IMR-90 (cell line): ENCODE measurements at regions not wholly inside any gene's neighbourhood (a gene's known extent, or its start where the extent isn't known, plus 50 kb on each side); places are given as distances from the start of the nearest gene placed in this dataset.

Experiments
- CEBPB ChIP-seq: IDR thresholded peaks from 2 replicates; pipeline ENCODE4 v1.6.1; 2012; ENCODE audit warnings: low read depth, low read length, improper control_type of control experiment
- POLR2A ChIP-seq: IDR thresholded peaks from 2 replicates; pipeline ENCODE4 v1.6.1; 2012; ENCODE audit warnings: mild to moderate bottlenecking, low read depth, low read length
- RAD21 ChIP-seq: IDR thresholded peaks from 2 replicates; pipeline ENCODE4 v1.6.1; 2012; ENCODE audit warnings: low read length, improper control_type of control experiment
- RFX5 ChIP-seq: IDR thresholded peaks from 2 replicates; pipeline ENCODE4 v1.8.0; 2012; ENCODE audit warnings: low read depth, mild to moderate bottlenecking, low read length, moderate library complexity
- SMC3 ChIP-seq: fragments of 150-350 bp; IDR thresholded peaks from 2 replicates; pipeline ENCODE4 v1.6.1; 2016; ENCODE audit warnings: low read depth, mild to moderate bottlenecking, antibody characterized with exemption, low read length, moderate library complexity
- TF ChIP-seq, protein P1 (sequence below): conservative IDR thresholded peaks from 2 replicates; pipeline ENCODE4 v1.5.1; 2012; ENCODE audit warnings: mild to moderate bottlenecking, low read depth, low read length, improper control_type of control experiment

DNA sequence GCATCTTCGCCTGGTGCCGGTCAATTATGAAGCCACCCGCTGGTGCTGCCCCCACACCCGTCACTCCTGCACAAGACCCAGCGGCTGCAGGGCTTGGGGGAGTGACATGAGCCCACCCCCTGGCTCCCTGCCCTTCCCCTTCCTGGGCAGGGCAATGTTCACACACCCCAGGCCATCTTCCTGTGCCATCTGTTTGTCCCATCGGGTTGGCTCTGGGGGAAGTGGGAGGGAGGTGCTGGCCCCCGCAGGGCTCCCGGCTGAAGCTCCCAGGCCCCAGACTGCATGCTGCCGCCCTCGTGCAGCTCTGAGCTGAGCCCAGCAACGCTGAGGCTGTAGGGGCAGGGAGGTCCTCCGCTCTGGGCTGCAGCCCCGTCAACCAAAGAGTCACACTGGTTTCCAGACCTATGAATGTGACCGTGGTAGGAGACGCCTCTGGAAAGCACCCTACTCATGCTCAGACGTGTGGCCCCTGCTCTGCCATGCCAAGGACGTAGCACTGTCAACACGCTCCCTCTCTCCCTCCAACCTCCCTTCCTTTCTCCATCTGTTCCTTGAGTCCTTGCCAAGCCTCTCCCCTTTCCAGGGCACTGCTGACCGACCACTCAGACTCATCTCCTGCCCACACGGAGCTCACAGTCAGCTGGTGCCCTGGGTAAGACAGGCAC lies 140.4 kb downstream of the ENGASE start:
- TF ChIP-seq POLR2A (no peak), RFX5 (no peak), CEBPB (no peak), RAD21 (no peak), SMC3 (no peak)
- TF ChIP-seq, protein P1, sequence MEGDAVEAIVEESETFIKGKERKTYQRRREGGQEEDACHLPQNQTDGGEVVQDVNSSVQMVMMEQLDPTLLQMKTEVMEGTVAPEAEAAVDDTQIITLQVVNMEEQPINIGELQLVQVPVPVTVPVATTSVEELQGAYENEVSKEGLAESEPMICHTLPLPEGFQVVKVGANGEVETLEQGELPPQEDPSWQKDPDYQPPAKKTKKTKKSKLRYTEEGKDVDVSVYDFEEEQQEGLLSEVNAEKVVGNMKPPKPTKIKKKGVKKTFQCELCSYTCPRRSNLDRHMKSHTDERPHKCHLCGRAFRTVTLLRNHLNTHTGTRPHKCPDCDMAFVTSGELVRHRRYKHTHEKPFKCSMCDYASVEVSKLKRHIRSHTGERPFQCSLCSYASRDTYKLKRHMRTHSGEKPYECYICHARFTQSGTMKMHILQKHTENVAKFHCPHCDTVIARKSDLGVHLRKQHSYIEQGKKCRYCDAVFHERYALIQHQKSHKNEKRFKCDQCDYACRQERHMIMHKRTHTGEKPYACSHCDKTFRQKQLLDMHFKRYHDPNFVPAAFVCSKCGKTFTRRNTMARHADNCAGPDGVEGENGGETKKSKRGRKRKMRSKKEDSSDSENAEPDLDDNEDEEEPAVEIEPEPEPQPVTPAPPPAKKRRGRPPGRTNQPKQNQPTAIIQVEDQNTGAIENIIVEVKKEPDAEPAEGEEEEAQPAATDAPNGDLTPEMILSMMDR, result no peak
